NCI-H526 (cell line): ENCODE measurements at regions not wholly inside any gene's neighbourhood (a gene's known extent, or its start where the extent isn't known, plus 50 kb on each side); places are given as distances from the start of the nearest gene placed in this dataset.

Experiments
- DNase-seq, 2 experiments: peaks; one replicate each; lab custom pipeline; 2025; lab: John Stamatoyannopoulos, UW

DNA sequence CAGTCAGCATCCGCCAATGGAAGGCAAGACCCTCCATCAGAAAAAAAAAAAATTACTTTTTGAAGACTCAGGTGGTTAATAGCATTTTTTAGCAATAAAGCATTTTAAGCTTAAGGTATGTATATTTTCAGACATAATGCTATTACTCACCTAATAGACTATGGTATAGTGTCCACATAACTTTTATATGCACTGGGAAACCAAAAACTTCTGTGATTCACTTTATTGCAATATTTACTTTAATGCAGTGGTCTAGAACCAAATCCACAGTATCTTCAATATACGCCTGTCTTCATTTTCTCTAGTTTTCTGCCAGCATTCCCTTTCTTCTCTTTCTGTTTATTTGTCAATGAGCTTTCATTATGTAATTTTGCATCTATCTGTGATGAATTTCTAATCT is 418.1 kb downstream of the SLITRK6 start:
- no peak for DNase-seq

GRCh38 chr13:85379991-85380390 is 419.2 kb downstream of the SLITRK6 start:
- no peak for DNase-seq

DNA sequence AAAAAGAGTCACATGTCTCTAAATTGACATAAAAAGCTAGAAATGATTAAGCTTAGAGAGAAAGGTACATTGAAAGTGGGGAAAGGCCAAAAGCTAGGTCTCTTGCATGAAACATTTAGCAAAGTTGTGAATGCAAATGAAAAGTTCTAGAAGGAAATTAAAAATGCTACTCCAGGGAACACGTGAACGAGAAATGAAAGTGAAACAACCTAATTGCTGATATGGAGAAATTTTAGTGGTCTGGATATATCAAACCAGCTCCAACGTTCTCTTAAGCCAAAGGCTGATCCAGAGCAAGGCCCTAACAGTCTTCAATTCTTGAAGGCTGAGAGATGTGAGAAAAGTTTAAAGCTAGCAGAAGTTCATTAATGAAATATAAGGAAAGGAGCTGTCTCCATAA is 419.8 kb downstream of the SLITRK6 start:
- no peak for DNase-seq

- no peak for DNase-seq
These were observed 421.4 kb downstream of the SLITRK6 start for GRCh38 chr13:85377783-85378182.

DNA sequence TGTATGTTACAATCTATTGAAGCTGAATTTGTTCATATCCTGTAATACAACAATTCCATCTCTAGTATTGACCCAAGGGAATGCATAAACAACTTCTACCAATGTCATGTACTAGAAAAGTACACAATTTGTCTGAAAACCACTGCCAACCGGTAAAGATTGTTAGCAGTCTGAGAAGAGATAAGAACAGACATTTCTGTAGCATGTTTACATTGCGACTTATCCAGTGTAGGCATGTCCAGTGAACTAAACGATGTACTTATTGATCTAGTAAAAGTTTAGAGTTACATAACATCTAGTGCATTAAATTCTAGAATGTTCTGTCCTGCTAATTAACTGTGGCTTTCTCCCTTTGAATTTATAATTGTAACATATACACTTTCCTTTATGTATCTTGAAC is 425.9 kb downstream of the SLITRK6 start:
- no peak for DNase-seq

GRCh38 chr13:85371254-85371653 is 428.0 kb downstream of the SLITRK6 start:
- DNase-seq = no peak

GRCh38 chr13:85368686-85369085 is 430.5 kb downstream of the SLITRK6 start:
- no peak for DNase-seq

DNA sequence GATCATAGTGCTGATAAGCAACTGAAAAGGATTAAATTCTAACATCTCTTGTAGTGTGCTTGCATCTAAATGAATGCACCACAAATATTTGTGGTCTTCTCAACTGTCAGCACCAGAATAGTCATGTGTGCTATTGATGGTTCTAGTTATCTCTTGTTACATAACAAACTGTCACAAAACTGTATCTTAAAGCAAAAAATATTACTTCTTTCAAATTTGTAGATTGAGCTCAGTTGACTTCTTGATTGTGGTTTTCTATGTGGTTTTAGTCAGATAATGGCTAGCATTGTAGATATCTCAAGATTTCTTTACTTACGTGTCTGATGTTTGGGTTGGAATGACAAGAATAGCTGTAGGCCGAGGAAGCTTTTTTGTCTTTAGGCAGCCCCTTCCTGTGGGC is 431.3 kb downstream of the SLITRK6 start:
- peak in 1 of 2 experiments; percentile 13 for DNase-seq

DNA sequence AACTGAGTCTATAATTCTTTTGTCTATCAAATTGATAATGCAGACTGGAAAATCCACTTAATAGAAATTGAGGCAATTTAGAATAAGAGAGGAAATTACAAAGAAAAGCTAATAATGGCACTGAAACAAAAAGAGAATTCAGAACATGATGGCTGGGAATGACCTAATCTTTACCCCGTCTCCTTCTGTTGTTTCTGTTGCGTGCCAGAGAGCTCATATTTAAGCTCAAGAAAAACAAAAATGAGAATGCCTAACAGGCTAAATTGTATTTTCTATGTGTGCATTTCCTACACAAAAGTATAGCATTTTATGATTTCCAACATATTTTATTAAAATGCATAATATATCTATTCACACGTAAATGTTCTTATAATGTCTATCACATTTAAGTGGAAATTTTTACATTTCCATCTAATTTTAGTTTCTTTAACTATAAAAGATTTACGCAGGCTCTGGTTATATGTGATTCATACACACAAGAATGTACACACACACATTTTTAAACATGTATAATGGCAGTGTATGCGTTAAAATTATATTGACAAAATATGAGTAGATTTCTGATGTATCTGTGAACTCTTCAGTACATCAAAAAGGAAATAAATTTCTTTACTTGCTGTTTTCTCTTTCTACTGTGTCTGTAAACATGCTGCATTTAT is 432.3 kb downstream of the SLITRK6 start:
- DNase-seq = no peak

- DNase-seq = no peak
These were observed 435.7 kb downstream of the SLITRK6 start for GRCh38 chr13:85363504-85363903.

- DNase-seq = no peak
These were observed 436.2 kb downstream of the SLITRK6 start for GRCh38 chr13:85362980-85363379.

DNA sequence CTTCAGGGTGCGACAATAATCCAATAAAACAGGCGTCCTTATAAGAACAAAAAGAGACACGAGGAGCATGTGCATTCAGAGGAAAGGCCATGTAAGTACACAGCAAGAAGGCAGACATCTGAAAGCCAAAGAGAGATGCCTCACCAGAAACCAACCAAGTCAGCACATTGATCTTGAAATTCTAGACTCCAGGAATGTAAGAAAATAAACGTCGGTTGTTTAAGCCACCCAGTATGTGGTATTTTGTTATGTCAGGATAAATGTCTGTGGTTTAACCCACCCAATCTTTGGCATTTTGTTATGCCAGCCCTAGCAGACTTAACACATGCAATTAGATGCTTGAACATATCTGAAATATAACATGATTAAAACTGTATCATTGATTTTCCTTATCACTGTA is 452.0 kb downstream of the SLITRK6 start:
- DNase-seq = no peak

- no peak for DNase-seq
These were observed 465.0 kb downstream of the SLITRK6 start for GRCh38 chr13:85334187-85334586.

DNA sequence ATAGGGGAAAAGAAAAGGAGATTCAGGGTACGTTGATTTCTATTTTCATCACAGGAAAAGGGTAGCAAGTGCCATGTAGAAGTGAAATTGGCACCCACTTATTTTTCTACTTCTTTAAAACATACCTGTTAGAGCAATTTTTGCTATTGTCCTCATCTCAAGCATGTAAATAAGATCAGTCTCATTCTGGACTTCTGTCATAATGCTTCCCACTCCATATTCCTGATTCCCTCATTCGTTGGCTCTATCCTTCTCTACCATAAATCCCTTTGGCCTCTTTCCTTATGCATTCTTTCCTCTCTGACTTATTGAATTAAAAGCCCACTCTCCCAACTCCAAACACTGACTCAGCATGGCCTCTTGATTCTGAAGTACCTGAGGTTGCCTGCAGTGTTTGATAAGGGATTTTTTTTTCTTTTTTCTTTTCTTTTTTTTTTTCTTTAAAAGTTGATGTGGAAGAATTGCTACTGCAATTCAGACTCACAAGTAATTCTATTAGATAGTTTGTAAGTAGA is 465.7 kb downstream of the SLITRK6 start:
- no peak for DNase-seq

DNA sequence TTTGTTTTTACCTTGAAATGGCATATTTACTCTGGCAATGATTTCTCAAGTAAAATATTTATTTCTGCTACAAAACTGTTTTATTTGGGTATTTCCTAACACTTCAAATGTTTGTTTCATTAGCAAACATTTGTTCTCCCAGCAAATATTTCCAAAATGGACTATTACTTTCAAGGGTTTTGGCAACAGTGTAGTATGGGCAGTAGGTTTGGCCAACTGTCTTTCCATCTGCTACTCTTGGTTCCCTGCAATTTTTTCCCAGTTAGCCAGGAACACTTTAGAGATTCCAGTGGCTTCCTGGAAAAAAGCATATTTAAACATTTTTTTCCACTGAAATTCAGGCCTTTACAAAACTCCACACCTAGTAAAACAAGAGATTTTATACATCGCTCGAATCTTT is 466.6 kb downstream of the SLITRK6 start:
- DNase-seq = no peak

GRCh38 chr13:85321734-85322133 is 477.5 kb downstream of the SLITRK6 start:
- DNase-seq = no peak

- DNase-seq = no peak
These were observed 481.4 kb downstream of the SLITRK6 start for GRCh38 chr13:85317781-85318180.

DNA sequence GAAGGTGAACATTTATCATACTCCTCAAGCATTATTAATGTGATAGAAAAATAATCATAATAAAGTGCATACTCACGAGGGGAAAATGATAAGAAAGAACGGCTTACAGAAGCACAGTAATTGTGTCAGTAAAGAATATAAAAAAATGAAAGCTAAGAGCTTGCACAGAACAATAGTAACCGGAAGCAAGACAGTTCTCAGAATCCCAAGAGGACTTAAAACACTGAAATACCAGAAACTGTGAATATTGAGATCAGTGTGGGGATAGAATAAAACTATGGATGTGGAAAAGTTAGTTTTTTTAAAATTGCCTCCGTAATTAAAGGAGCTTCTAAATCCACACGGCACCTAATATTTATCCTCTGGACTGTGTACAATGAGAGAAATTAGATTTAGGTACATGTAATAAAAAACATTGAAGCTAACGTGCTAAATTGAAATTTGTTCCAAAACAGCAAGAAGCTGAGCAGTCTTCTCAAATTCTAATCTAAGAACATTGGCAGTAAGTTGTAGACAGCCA is 482.7 kb downstream of the SLITRK6 start:
- DNase-seq = no peak

GRCh38 chr13:85314686-85315085 is 484.5 kb downstream of the SLITRK6 start:
- no peak for DNase-seq

- DNase-seq = no peak
These were observed 485.3 kb downstream of the SLITRK6 start for GRCh38 chr13:85313761-85314503.

GRCh38 chr13:85312071-85312470 is 487.1 kb downstream of the SLITRK6 start:
- no peak for DNase-seq

- no peak for DNase-seq
These were observed 495.6 kb downstream of the SLITRK6 start for GRCh38 chr13:85303630-85304029.

- no peak for DNase-seq
These were observed 500.8 kb downstream of the SLITRK6 start for GRCh38 chr13:85298387-85298924.
